A549 (cell line): ENCODE measurements at regions not wholly inside any gene's neighbourhood (a gene's known extent, or its start where the extent isn't known, plus 50 kb on each side); places are given as distances from the start of the nearest gene placed in this dataset.

Experiments used
- CBX8 ChIP-seq: fragments of 200-600 bp; sonication (generic); IDR thresholded peaks from 2 replicates; pipeline ENCODE4 v1.6.1; 2016
- CEBPB ChIP-seq, 2 experiments: fragments of >200 bp in 1 of 2; sonication (Bioruptor Twin) in 1 of 2; formaldehyde crosslinking in 1 of 2; IDR thresholded peaks; 2 replicates each; pipeline ENCODE4 v1.6.1; 2012 to 2016
- KDM1A ChIP-seq: fragments of 200-600 bp; sonication (generic); IDR thresholded peaks from 2 replicates; pipeline ENCODE4 v1.6.1; 2016; ENCODE audit warnings: low read depth, mild to moderate bottlenecking
- MYC ChIP-seq: IDR thresholded peaks from 2 replicates; pipeline ENCODE4 v1.6.1; 2012; ENCODE audit warnings: mild to moderate bottlenecking, inconsistent platforms, low read length, improper control_type of control experiment, borderline replicate concordance
- POLR2A ChIP-seq: IDR thresholded peaks from 2 replicates; pipeline ENCODE4 v1.6.1; 2012; ENCODE audit warnings: mild to moderate bottlenecking, low read length
- RAD21 ChIP-seq, 2 experiments: fragments of >200 bp in 1 of 2; sonication (Bioruptor Twin) in 1 of 2; formaldehyde crosslinking in 1 of 2; IDR thresholded peaks in 1 of 2; conservative IDR thresholded peaks in 1 of 2; 2 replicates in 1 of 2; 3 replicates in 1 of 2; pipeline ENCODE4 v1.6.1; 2012 to 2018; ENCODE audit warnings: inconsistent platforms in 1 of 2
- RCOR1 ChIP-seq: fragments of 150-350 bp; IDR thresholded peaks from 2 replicates; pipeline ENCODE4 v1.6.1; 2014; ENCODE audit warnings: antibody characterized with exemption, low read length, low read depth
- RFX5 ChIP-seq: fragments of 450-650 bp; IDR thresholded peaks from 2 replicates; pipeline ENCODE4 v1.7.1; 2014; ENCODE audit warnings: antibody characterized with exemption, mild to moderate bottlenecking, moderate library complexity
- SMC3 ChIP-seq: fragments of >200 bp; sonication (Bioruptor Twin); formaldehyde crosslinking; IDR thresholded peaks from 3 replicates; pipeline ENCODE4 v1.6.1; 2018; ENCODE audit warnings: inconsistent platforms
- SREBF2 ChIP-seq: fragments of 450-650 bp; IDR thresholded peaks from 2 replicates; pipeline ENCODE4 v1.6.1; 2014; ENCODE audit warnings: mild to moderate bottlenecking, moderate library complexity
- TF ChIP-seq, protein P1 (sequence below): fragments of >200 bp; sonication (Bioruptor Twin); formaldehyde crosslinking; IDR thresholded peaks from 3 replicates; pipeline ENCODE4 v1.5.1; 2016
- TF ChIP-seq, protein P2 (sequence below): IDR thresholded peaks from 2 replicates; pipeline ENCODE4 v1.6.1; 2012

- no peak for TF ChIP-seq KDM1A
- TF ChIP-seq, protein P1, sequence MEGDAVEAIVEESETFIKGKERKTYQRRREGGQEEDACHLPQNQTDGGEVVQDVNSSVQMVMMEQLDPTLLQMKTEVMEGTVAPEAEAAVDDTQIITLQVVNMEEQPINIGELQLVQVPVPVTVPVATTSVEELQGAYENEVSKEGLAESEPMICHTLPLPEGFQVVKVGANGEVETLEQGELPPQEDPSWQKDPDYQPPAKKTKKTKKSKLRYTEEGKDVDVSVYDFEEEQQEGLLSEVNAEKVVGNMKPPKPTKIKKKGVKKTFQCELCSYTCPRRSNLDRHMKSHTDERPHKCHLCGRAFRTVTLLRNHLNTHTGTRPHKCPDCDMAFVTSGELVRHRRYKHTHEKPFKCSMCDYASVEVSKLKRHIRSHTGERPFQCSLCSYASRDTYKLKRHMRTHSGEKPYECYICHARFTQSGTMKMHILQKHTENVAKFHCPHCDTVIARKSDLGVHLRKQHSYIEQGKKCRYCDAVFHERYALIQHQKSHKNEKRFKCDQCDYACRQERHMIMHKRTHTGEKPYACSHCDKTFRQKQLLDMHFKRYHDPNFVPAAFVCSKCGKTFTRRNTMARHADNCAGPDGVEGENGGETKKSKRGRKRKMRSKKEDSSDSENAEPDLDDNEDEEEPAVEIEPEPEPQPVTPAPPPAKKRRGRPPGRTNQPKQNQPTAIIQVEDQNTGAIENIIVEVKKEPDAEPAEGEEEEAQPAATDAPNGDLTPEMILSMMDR = no peak
- TF ChIP-seq SREBF2 = no peak
- no peak for TF ChIP-seq MYC
- TF ChIP-seq, protein P2, sequence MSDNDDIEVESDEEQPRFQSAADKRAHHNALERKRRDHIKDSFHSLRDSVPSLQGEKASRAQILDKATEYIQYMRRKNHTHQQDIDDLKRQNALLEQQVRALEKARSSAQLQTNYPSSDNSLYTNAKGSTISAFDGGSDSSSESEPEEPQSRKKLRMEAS = no peak
- TF ChIP-seq POLR2A = no peak
- TF ChIP-seq RCOR1 = no peak
- no peak for TF ChIP-seq RAD21 (conservative IDR thresholded peaks at IDR 0.05 in 1 of 2, IDR thresholded peaks at IDR 0.05 in 1 of 2)
- no peak for TF ChIP-seq CBX8
- no peak for TF ChIP-seq SMC3
- TF ChIP-seq RFX5 = no peak
- no peak for TF ChIP-seq CEBPB (IDR thresholded peaks at IDR 0.05)
Observed at GRCh38 chr3:124269619-124270018, 277.7 kb upstream of the ROPN1 start.
